Stimulated activated naive CD8-positive, alpha-beta T cell treated with anti-CD3 and anti-CD28 coated beads, Interleukin-15, amount 100 ng/mL, for 72 hours (primary cell): ENCODE measurements at regions not wholly inside any gene's neighbourhood (a gene's known extent, or its start where the extent isn't known, plus 50 kb on each side); places are given as distances from the start of the nearest gene placed in this dataset.

Experiments
- ATAC-seq: fragments of 150-1000 bp; cut with Tn5 transposase; 2 replicates; pipeline ENCODE4 v1.10.0; 2021; ENCODE audit warnings: mild to moderate bottlenecking, moderate library complexity
- DNase-seq, 2 donors: peaks; one replicate each; pipeline ENCODE4 v3.0.0; 2021 to 2022
- H3K27ac Mint-ChIP-seq, 2 donors: one replicate each; pipeline ENCODE4 v1.8.0; 2022; ENCODE audit warnings: mild to moderate bottlenecking in 2 of 2, mixed read lengths in 2 of 2, moderate library complexity in 2 of 2
- H3K27me3 Mint-ChIP-seq: one replicate; pipeline ENCODE4 v1.8.0; 2022; ENCODE audit warnings: mixed read lengths
- H3K4me1 Mint-ChIP-seq: one replicate; pipeline ENCODE4 v1.8.0; 2022; ENCODE audit warnings: mild to moderate bottlenecking, mixed read lengths
- H3K4me3 Mint-ChIP-seq, 2 donors: one replicate each; pipeline ENCODE4 v1.8.0; 2022; ENCODE audit warnings: mild to moderate bottlenecking in 2 of 2, mixed read lengths in 2 of 2, moderate library complexity in 1 of 2
- H3K9me3 Mint-ChIP-seq, 2 donors: one replicate each; pipeline ENCODE4 v1.8.0; 2022; ENCODE audit warnings: mixed read lengths in 2 of 2

GRCh38 chr4:57465321-57466056 lies 355.3 kb upstream of the IGFBP7 start:
- Mint-ChIP-seq H3K4me1 (no peaks in the 10 kb centered on the region), H3K27ac (no peak overlapping the region), H3K9me3 (peaks cover 0 to 5% of the 10 kb centered on the region in 2 donors), H3K4me3 (no peak overlapping the region), H3K27me3 (no peaks in the 10 kb centered on the region)
- ATAC-seq (no peak), DNase-seq (no peak)

- H3K9me3 Mint-ChIP-seq, result peaks cover 5 to 7% of the 10 kb centered on the region in 2 donors
- DNase-seq (no peak), ATAC-seq (no peak)
- no peaks in the 10 kb centered on the region for H3K4me1 Mint-ChIP-seq
- no peak overlapping the region for H3K27ac Mint-ChIP-seq
- no peaks in the 10 kb centered on the region for H3K27me3 Mint-ChIP-seq
- no peak overlapping the region for H3K4me3 Mint-ChIP-seq
Measured at GRCh38 chr4:57462843-57463242, 352.7 kb upstream of the IGFBP7 start.

GRCh38 chr4:57460967-57461366 lies 350.8 kb upstream of the IGFBP7 start:
- no peak overlapping the region for H3K27ac Mint-ChIP-seq
- H3K4me3 Mint-ChIP-seq, result no peak overlapping the region
- DNase-seq (no peak), ATAC-seq (no peak)
- peaks cover 9 to 10% of the 10 kb centered on the region in 2 donors for H3K9me3 Mint-ChIP-seq
- no peaks in the 10 kb centered on the region for H3K4me1 Mint-ChIP-seq
- H3K27me3 Mint-ChIP-seq, result no peaks in the 10 kb centered on the region

GRCh38 chr4:57448901-57449300 lies 338.7 kb upstream of the IGFBP7 start:
- Mint-ChIP-seq H3K4me1 (no peaks in the 10 kb centered on the region), H3K9me3 (peaks cover 8 to 11% of the 10 kb centered on the region in 2 donors), H3K27me3 (no peaks in the 10 kb centered on the region), H3K27ac (no peak overlapping the region), H3K4me3 (no peak overlapping the region)
- no peak for DNase-seq
- ATAC-seq, result no peak

- Mint-ChIP-seq H3K27ac (no peak overlapping the region), H3K27me3 (no peaks in the 10 kb centered on the region), H3K4me3 (no peak overlapping the region), H3K4me1 (no peaks in the 10 kb centered on the region), H3K9me3 (peaks cover 7 to 11% of the 10 kb centered on the region in 2 donors)
- ATAC-seq, result no peak
- DNase-seq, result no peak
Measured at GRCh38 chr4:57448452-57448851, 338.3 kb upstream of the IGFBP7 start.

GRCh38 chr4:57446266-57446665 lies 336.1 kb upstream of the IGFBP7 start:
- no peak overlapping the region for H3K27ac Mint-ChIP-seq
- H3K4me3 Mint-ChIP-seq, result no peak overlapping the region
- no peaks in the 10 kb centered on the region for H3K4me1 Mint-ChIP-seq
- H3K27me3 Mint-ChIP-seq, result no peaks in the 10 kb centered on the region
- peaks cover 3 to 4% of the 10 kb centered on the region in 2 donors for H3K9me3 Mint-ChIP-seq
- no peak for DNase-seq
- ATAC-seq, result no peak

GRCh38 chr4:57445686-57446085 lies 335.5 kb upstream of the IGFBP7 start:
- no peak for DNase-seq
- Mint-ChIP-seq H3K9me3 (peaks cover 0 to 3% of the 10 kb centered on the region in 2 donors), H3K4me3 (no peak overlapping the region), H3K4me1 (no peaks in the 10 kb centered on the region), H3K27me3 (no peaks in the 10 kb centered on the region), H3K27ac (no peak overlapping the region)
- no peak for ATAC-seq

GRCh38 chr4:57444671-57445070 lies 334.5 kb upstream of the IGFBP7 start:
- no peaks in the 10 kb centered on the region for H3K4me1 Mint-ChIP-seq
- H3K9me3 Mint-ChIP-seq, result peaks cover 0 to 3% of the 10 kb centered on the region in 2 donors

GRCh38 chr4:57443787-57444186 lies 333.6 kb upstream of the IGFBP7 start:
- H3K4me1 Mint-ChIP-seq, result no peaks in the 10 kb centered on the region
- ATAC-seq (no peak), DNase-seq (no peak)
- H3K4me3 Mint-ChIP-seq, result no peak overlapping the region
- peaks cover 0 to 3% of the 10 kb centered on the region in 2 donors for H3K9me3 Mint-ChIP-seq
- no peaks in the 10 kb centered on the region for H3K27me3 Mint-ChIP-seq
- H3K27ac Mint-ChIP-seq, result no peak overlapping the region

More at GRCh38 chr4:57444671-57445070, 334.5 kb upstream of the IGFBP7 start:
- ATAC-seq (no peak), DNase-seq (no peak)
- Mint-ChIP-seq H3K4me3 (no peak overlapping the region), H3K27me3 (no peaks in the 10 kb centered on the region), H3K27ac (no peak overlapping the region)

- Mint-ChIP-seq H3K27me3 (no peaks in the 10 kb centered on the region), H3K4me3 (no peak overlapping the region), H3K4me1 (no peaks in the 10 kb centered on the region), H3K27ac (no peak overlapping the region), H3K9me3 (peaks cover 0 to 3% of the 10 kb centered on the region in 2 donors)
- ATAC-seq (no peak), DNase-seq (no peak)
Measured at GRCh38 chr4:57443308-57443707, 333.1 kb upstream of the IGFBP7 start.

GRCh38 chr4:57442831-57443291 lies 332.7 kb upstream of the IGFBP7 start:
- Mint-ChIP-seq H3K4me1 (no peaks in the 10 kb centered on the region), H3K27me3 (no peaks in the 10 kb centered on the region), H3K9me3 (peaks cover 0 to 3% of the 10 kb centered on the region in 2 donors), H3K4me3 (no peak overlapping the region), H3K27ac (no peak overlapping the region)
- no peak for ATAC-seq
- no peak for DNase-seq

- no peak for ATAC-seq
Measured at GRCh38 chr4:57442241-57442640, 332.1 kb upstream of the IGFBP7 start.

GRCh38 chr4:57437649-57438048 lies 327.5 kb upstream of the IGFBP7 start:
- Mint-ChIP-seq H3K4me1 (no peaks in the 10 kb centered on the region), H3K9me3 (no peaks in the 10 kb centered on the region), H3K27me3 (no peaks in the 10 kb centered on the region), H3K4me3 (no peak overlapping the region), H3K27ac (no peak overlapping the region)
- ATAC-seq (no peak), DNase-seq (no peak)

More at GRCh38 chr4:57442241-57442640, 332.1 kb upstream of the IGFBP7 start:
- Mint-ChIP-seq H3K27me3 (no peaks in the 10 kb centered on the region), H3K4me3 (no peak overlapping the region), H3K9me3 (no peaks in the 10 kb centered on the region), H3K4me1 (no peaks in the 10 kb centered on the region), H3K27ac (no peak overlapping the region)
- no peak for DNase-seq

GRCh38 chr4:57435300-57435699 lies 325.1 kb upstream of the IGFBP7 start:
- ATAC-seq, result no peak
- DNase-seq, result no peak
- Mint-ChIP-seq H3K27me3 (no peaks in the 10 kb centered on the region), H3K4me3 (no peak overlapping the region), H3K9me3 (no peaks in the 10 kb centered on the region), H3K27ac (no peak overlapping the region), H3K4me1 (no peaks in the 10 kb centered on the region)

- DNase-seq (no peak), ATAC-seq (no peak)
- Mint-ChIP-seq H3K27me3 (peaks cover 8% of the 10 kb centered on the region), H3K27ac (no peak overlapping the region), H3K4me1 (no peaks in the 10 kb centered on the region), H3K9me3 (no peaks in the 10 kb centered on the region), H3K4me3 (no peak overlapping the region)
Measured at GRCh38 chr4:57430726-57431125, 320.5 kb upstream of the IGFBP7 start.

GRCh38 chr4:57426779-57427395 lies 316.7 kb upstream of the IGFBP7 start:
- peak; percentile 43 for ATAC-seq
- Mint-ChIP-seq H3K27me3 (peaks cover 8% of the 10 kb centered on the region), H3K27ac (no peak overlapping the region)

More at GRCh38 chr4:57426779-57427395, 316.7 kb upstream of the IGFBP7 start:
- peak; percentile 24 to 38 for DNase-seq
- Mint-ChIP-seq H3K4me3 (no peak overlapping the region), H3K4me1 (no peaks in the 10 kb centered on the region), H3K9me3 (peaks cover 0 to 1% of the 10 kb centered on the region in 2 donors)
